HG03039 (cell line): ENCODE measurements at regions not wholly inside any gene's neighbourhood (a gene's known extent, or its start where the extent isn't known, plus 50 kb on each side); places are given as distances from the start of the nearest gene placed in this dataset.
"Not testable (repeated sequence)": the region's sequence is repeated elsewhere in the genome, so short reads cannot be mapped to it uniquely, and the experiment has no call there.

Source experiments
- ATAC-seq: cut with Tn5 transposase; IDR thresholded peaks from one replicate; pipeline ENCODE4 v1.9.1; 2021; ENCODE audit warnings: mild to moderate bottlenecking, moderate library complexity; ENCODE audit not compliant: unreplicated experiment

DNA sequence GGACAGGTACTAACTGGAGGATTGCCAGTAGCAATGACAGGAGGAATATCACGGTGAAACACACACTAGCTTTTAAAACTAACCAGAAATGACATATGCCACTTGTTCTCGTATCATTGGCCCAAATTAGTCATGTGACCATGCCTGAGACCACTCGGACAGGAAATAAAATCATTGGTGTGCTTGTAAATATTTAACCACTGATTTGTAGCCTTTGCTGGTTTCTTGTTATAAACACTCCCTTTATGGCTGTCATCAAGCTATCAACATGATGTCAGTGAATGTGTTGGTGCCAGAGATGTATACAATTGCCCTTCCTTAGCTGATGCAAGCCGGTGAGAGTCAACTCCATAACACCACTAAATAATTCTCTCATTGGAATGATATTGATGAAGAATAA lies 123.7 kb upstream of the ANKH start:
- no peak for ATAC-seq

DNA sequence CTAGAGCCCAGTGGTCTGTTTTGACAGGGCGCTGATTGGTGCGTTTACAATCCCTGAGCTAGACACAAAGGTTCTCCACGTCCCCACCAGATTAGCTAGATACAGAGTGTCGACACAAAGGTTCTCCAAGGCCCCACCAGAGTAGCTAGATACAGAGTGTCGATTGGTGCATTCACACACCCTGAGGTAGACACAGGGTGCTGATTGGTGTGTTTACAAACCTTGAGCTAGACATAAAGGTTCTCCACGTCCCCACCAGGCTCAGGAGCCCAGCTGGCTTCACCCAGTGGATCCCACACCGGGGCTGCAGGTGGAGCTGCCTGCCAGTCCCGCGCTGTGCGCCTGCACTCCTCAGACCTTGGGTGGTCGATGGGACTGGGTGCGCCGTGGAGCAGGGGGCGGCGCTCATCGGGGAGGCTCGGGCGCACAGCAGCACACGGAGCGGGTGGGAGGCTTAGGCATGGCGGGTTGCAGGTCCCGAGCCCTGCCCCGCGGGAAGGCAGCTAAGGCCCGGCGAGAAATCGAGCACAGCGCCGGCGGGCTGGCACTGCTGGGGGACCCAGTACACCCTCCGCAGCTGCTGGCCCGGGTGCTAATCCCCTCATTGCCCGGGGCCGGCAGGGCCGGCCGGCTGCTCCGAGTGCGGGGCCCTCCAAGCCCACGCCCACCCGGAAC lies 122.0 kb upstream of the ANKH start:
- not testable (repeated sequence) for ATAC-seq

DNA sequence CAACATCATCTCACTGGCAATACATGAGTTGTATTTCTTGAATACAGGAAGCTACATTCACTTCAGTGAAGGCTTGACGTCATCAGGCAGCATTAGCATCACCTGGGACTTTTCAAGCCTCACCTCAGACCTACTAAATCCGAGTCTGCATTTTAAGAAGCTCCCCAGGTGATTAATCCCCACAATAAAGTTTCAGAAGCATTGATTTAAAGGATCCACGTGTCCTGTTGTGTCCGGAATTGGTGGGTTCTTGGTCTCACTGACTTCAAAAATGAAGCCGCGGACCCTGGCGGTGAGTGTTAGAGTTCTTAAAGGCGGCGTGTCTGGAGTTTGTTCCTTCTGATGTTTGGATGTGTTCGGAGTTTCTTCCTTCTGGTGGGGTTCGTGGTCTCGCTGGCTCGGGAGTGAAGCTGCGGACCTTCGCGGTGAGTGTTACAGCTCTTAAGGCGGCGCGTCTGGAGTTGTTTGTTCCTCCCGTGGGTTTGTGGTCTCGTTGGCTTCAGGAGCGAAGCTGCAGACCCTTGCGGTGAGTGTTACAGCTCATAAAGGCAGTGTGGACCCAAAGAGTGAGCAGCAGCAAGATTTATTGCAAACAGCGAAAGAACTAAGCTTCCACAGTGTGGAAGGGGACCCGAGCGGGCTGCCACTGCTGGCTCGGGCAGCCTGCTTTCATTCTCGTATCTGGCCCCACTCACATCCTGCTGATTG lies 121.3 kb upstream of the ANKH start:
- ATAC-seq = peak; percentile 78

DNA sequence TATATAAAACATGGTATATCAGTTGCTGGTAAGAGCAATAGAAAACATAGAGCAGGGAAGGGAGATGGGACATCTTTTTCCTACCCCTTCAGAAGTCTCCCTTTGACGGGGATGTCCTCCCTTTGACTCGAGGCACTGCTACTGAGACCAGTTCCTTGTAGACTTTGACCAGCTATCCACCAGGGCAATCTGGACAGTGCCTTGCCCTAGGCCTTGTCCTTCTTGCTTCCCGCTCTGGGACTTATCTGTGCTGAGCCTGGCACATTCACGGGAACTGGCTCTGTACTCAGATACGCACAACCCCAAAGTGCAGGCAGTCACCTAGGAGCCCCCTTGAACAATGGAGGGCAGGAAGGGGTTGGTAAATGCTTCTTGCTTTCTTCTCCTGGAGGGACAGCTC lies 116.6 kb upstream of the ANKH start:
- no peak for ATAC-seq

DNA sequence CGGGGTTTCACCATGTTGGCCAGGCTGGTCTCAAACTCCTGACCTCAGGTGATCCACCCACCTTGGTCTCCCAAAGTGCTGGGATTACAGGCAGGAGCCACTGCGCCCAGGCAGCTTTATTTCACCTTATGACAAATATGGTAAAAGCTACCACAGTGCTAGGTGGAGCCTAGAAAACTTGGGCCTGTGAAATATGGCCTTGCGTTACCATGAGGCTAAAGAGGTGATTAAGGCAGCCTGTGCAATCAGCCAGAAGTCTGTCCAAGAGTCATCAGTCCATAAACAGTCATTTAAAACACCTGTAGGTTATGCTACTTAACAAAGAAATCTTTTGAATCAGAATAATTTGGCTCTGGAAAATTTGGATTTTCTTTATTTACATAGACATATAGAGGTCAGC lies 114.8 kb upstream of the ANKH start:
- ATAC-seq = no peak

DNA sequence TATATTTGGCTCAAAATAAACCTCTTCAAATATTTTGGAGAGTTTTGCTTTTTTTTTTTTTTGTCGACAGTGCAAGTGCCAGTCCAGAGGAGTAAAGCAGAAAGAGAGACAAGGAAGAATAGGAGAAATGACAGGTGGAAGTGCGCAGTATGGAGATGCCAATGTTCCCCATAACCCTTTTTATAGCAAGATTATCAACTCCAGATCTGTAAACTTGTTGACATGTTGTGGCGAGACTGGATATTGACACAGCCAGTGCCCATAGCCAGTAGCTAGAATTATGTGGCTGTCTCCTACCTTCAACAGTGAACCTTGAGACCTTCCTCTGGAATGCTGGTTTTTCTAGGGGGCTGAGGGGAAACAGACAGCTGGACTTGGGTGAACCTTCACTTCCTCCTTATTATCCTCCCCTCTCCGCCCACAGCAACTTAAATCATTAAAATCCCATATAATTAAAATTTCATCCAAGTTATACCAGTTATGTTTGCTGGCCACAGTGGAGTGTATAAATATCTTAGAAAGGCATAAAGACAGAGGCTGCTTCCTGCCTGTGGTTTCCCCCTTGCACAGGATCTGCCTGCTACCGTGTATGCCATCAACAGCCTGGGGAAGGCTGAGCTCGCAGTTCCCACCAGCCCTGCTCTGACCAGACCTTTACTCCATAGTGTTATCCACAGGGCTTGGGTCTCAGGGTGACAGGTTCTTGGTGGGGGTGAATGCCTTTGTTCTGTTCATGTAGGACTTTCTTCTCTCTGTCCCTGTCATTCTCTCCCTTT lies 112.3 kb upstream of the ANKH start:
- no peak for ATAC-seq

DNA sequence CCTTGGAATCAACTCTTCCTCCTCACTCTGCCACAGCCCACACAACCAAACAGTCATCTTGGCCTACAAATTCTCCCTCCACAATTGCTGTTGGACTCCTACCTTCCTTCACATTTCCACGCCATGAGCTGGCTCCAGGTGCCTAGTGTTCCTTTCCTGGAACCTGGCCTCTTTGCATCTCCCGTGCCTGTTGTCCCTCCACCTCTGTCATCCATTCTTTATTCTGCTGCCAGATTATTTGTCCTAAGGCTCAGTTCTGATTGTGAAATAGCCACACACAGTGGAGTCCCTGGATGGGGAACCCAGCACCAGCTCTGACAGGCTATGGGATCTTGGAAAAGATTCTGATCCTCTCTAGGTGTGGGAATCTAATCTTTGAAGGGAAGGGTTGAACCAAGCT lies 109.1 kb upstream of the ANKH start:
- no peak for ATAC-seq

DNA sequence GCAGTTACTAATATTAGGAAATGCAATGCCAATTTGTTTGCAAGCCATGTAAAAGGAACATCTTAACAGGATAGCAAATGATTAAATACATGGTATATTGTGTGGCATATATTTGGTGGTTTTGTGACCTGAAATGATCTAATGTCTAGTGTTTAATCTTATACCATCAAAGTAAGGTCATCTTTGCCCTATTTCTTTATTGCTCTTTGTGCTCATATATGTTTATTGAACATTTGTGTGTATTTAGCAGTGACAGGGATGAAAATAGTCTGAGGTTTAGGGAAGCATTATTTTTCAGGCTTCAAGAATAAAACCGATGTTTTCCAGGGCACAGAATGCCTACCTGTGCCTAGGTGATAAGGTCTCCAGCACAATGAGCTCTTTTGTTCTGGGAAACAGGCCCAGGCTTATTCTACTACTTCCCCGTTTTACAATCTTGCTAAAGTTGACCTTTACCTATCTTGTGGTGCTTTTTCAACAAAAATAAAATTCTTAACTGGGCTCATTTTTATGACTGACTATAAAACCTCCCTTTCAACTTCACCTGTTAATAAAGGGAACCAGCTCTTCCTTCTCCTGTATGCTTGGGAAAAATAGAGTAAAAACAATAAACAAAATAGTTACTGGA lies 105.6 kb upstream of the ANKH start:
- ATAC-seq = no peak

DNA sequence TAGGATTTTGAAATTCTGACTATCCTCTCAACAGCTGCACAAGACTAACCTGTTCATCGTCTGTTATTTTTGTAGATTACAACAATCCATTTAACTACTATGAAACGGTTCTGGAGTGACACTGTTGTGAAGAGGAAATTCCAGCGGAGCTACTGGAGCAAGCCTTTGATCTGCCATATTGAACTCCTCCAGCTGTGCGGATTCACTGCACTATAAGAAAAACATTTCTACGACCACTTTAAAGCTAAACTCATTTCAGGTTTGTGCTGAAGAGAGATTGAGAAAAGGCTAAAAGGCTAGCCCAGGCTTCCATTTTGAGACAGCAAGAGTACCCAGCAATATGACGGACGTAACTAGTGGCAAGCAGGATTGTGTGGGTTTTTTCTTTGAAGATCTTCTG lies 104.9 kb upstream of the ANKH start:
- no peak for ATAC-seq

DNA sequence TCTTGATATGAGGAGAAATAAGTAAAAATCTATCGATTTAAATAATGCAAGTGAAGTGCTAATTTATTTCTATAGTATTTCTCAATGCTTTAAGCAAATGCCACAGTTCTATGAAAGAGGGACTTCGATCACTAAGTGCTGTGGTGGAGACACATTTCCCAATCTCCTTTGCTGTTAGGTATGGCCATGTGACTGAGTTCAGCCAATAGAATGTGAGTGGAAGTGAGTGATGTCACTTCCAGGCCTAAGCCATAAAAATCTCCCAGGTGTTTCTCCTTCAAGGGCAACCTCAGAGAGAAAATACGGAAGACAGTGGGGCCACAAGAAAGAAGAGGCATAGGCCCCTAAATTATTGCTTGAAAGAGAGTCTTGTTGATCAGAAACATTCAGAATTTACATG lies 100.3 kb upstream of the ANKH start:
- no peak for ATAC-seq

DNA sequence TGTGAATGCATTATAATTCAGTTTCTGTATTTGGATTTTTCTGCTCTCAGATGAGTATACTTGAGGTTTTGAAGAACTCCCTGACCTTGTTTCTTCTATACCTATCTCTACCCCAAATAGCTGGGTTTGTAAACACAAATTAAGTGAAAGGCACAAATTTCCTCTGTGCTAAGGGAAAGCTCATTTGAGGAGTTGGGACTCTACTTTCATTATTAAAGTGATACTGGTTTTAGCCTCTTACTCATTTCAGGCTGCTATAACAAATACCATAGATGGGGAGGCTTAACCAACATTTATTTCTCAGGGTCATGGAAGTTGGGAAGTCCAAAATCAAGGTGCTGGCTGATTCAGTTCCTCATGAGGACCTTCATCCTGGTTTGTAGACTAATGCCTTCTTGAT lies 97.2 kb upstream of the ANKH start:
- peak; percentile 58 for ATAC-seq

DNA sequence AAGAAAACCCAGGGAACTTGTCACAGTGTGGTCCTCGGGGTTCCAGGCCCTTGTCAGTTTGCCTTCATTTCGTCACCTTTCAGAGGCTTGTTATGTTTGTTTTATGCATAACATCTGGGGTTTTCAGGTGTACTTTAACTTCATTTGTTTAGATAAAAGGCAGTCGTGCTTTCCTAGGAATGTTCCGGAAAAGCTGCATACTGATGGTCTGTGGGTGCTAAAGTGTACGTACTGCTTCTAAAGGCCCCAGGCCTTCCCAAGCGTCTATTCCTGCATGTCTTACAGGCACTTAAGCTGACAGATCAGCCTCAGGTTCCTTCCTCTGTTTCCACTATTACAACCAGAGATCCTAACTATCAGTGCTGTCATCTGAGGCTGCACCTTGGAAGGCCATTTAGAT lies 95.6 kb upstream of the ANKH start:
- no peak for ATAC-seq

DNA sequence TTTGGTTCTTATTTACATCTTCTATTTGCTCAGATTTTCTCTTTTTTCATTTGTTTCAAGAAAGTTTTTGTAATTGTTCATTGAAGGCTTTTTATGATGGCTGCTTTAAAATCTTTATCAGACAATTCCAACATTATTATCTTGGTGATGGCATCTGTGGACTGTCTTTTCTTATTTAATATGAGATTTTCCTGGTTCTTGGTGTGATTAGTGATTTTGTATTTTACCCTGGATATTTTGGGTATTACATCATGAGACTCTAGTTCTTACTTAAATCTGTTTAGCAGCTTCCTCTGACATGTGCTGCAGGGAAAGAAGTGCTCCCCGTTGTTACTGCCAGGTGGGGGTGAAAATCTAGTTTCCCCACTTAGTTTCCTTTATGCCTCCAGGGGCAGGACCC lies 94.2 kb upstream of the ANKH start:
- no peak for ATAC-seq

DNA sequence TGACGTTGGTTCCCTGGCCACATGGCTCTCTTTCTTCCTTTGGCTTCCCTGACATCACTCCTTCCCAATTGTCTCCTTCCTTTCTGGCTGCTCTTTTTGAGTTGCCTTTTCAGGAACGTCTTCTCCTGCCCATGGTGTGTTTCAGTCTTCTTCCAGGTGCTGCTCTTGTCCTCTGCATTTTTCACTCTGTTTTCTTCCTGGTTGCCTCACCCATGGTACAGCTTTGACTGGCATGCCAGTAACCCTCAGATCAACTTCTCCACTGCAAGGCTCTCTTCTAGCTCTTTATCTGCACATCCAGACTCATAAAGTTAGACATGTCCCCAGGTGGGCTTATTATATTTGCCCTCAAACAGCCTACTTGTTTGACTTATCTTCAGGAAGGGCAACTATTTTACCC lies 91.0 kb upstream of the ANKH start:
- ATAC-seq = no peak

DNA sequence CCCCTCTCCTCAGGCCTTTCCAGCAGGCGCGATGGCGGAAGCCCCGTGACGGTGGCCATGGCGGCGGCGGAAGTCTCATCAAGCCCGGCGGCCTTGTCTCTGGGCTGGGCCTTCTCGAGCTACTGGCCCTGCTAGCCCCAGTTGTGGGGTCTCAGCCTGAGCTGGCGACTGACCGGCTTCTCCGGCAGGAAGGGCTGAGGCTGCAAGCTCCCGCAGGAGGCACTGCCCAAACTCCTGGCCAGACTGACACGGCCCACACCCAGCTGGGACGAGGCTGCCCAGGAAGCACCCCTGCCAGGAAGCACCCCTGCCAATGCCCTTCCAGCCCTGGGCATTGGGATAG lies 88.5 kb upstream of the ANKH start:
- ATAC-seq = no peak

DNA sequence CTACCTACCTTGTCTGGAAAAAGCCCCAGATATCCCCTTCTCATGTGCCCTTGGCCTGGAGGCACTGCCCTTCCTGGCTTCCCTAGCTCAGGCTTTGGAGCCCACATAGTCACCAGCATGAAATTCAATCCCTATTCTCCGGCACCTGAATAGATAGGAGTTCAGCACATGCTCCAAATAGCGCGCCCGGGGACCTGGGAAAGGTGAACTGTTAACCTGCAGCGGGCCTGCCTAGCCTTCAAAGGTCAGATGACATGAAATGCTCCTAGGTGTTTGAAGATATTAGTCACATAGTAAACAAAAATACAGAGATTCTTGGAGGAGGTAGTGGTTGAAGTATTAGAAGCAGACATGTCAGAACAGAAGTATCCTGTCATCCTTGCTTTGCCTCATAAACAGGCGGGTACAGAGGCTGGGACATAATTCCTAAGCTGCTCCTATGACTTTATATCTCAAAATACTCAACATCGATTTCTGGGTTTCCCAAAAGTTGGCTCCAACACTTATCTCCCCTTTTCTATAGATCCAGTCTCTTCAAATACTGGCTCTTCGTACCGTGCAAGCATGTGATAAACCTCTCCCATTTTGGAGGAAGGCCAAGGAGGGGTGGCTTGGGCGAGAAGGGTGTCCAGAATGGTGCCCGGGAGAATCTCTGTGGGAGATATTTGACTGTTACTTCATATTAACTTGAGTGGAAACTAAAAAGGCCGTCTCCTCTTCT lies 88.0 kb upstream of the ANKH start:
- ATAC-seq = no peak

DNA sequence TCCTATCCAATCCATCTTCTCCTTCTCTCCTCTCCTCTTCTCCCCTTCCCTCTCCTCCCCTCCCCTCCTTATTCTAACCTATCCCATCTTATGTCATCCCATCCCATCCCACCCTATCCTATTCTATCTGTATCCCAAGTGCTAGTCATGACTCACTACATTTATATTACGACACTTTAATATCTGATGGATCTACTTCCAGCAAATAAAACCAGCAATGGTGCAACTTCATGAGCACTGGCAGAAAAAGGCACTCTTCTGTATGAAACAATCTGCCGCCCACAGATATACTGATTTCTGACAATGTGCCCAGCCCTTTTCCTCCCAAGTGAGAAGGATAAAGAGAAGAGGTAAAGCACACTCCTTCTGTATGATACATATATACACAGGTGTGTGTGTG lies 86.6 kb upstream of the ANKH start:
- ATAC-seq = no peak

DNA sequence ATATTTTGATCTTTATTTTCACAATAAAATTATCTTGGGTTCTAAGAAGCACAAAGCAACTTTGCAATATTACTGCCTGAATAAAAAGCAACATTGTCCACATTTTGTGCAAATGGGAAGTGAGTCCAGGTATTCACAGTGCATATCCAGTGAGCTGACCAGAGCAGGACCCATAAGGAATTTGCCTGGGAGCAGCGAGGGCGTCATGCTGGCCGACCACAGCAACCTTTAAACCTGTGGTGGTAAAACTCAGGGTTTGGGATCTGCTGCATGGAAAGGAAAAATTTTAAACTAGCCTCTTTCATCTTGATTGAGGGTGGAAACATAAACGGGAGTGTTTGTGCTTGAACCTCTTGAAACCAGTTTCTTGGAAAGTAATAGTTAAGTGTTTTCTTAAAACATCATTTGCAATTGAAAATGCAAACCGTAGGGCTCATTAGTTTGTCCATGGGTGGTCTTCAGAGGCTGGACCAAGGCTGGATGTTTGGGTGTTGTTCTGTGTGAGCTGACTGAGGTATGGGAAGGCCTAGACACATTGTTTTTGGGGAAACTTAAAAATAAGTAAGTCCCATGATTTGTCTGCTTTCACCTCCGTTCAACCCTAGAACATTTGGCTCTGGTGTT lies 85.0 kb upstream of the ANKH start:
- ATAC-seq = no peak

DNA sequence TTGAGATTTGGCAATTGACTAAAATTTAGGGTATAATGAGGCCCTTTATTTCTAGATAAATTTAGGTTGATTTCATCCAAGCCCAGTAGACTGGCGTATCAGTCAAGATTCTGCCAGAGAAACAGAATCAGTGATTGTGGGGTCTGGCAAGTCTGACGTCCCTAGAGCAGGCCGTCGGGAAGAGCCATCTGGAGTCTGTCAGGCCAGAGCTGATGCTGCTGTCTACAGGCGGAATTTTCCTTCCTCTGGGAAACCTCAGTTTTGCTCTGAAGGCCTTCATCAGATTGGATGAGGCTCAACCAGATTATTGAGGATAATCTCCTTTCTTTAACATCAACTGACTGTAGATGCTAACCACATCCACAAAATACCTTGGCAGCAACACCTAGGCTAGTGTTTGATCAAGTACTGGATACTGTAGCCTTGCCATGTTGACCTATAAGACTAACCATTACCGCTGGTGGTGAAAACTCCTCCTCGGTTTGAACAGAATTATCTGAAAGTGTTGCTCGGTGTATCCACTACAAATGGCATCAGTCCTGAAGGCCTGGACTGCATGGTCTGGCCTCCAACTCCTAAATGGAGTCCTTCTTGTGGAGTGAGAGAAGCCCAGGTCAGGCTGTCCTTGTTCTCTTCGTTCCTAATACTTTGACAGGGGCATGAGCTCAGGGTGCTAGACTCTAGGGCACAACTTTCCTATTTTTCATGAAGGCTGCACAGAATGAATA lies 83.2 kb upstream of the ANKH start:
- ATAC-seq = no peak

DNA sequence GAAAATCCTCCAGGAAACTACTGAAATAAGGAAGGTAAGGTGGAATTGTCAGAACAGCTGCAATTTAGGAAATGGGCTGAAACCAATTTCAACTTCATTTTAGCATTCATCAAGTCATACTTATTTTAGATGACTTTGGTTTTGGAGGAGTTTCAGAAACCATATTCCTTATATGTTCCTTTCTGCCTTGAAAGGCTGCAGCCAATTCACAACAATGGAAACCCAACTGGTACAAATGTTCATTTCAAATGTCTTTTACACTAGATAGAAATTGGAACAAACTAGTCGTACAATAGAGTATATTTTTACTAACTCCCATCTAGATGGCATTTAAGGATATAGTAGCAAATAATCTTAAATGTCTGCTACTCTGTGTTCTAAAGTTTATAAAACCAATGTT lies 82.6 kb upstream of the ANKH start:
- ATAC-seq = no peak
